ENCODE measurements at regions not wholly inside any gene's neighbourhood (a gene's known extent, or its start where the extent isn't known, plus 50 kb on each side); places are given as distances from the start of the nearest gene placed in this dataset.

DNA sequence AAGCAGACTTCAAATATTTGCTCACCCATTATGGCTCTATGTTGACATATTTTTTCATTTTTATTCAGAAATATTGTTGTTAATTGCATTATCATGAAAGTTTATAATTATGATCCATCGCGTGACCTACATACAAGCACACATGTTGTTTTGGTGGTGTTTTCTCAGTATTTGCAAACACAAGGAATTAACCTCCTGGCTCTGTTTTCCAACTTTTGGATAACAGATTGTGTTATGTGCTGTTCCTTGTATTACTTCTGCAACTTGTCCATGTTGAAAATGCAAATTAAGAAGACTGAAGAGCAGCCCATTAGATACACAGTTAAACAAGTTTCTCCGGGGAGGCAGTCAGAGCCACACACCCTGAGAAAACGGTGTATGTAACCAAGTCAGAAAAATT, 201.2 kb downstream of the SEC23A start:
- H3K27me3 ChIP-seq, result peaks cover 8% of the 10 kb centered on the region
- H3K4me1 ChIP-seq (ENCODE audit: control insufficient read depth in 1 of 2, insufficient read depth in 1 of 2, low read depth in 1 of 2, low read length in 1 of 2), result no peaks in the 10 kb centered on the region
- no peak overlapping the region for H3K4me3 ChIP-seq (ENCODE audit: low read depth in 1 of 2, low read length in 1 of 2)
- TF ChIP-seq, protein P1, sequence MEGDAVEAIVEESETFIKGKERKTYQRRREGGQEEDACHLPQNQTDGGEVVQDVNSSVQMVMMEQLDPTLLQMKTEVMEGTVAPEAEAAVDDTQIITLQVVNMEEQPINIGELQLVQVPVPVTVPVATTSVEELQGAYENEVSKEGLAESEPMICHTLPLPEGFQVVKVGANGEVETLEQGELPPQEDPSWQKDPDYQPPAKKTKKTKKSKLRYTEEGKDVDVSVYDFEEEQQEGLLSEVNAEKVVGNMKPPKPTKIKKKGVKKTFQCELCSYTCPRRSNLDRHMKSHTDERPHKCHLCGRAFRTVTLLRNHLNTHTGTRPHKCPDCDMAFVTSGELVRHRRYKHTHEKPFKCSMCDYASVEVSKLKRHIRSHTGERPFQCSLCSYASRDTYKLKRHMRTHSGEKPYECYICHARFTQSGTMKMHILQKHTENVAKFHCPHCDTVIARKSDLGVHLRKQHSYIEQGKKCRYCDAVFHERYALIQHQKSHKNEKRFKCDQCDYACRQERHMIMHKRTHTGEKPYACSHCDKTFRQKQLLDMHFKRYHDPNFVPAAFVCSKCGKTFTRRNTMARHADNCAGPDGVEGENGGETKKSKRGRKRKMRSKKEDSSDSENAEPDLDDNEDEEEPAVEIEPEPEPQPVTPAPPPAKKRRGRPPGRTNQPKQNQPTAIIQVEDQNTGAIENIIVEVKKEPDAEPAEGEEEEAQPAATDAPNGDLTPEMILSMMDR (IDR thresholded peaks at IDR 0.05), result no peak
- H3K9me3 ChIP-seq, result no peaks in the 10 kb centered on the region
- no peak overlapping the region for H3K27ac ChIP-seq
- H3K36me3 ChIP-seq, result no peaks in the 10 kb centered on the region

DNA sequence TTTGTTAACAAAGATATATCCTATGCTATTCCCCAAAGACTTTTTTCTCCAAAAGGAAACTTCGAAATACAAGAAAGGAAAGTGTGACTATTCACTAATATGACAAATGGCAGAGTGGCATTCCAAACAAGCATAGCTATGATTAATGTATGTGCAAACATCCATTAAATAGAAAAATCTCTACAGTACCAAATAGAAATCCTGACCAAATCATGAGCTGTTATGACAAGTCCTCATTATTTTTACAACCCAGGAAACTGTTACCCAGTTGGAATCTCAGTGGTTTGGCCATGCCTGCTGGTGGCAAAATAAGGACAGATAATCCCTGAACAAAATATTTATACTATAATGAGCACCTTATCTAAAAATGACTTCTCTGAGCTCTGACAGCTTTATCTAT, 202.1 kb downstream of the SEC23A start:
- no peak overlapping the region for H3K4me3 ChIP-seq (ENCODE audit: low read depth in 1 of 2, low read length in 1 of 2)
- H3K27me3 ChIP-seq, result peaks cover 8% of the 10 kb centered on the region
- H3K9me3 ChIP-seq, result no peaks in the 10 kb centered on the region
- H3K4me1 ChIP-seq (ENCODE audit: control insufficient read depth in 1 of 2, insufficient read depth in 1 of 2, low read depth in 1 of 2, low read length in 1 of 2), result no peaks in the 10 kb centered on the region
- no peak overlapping the region for H3K27ac ChIP-seq
- TF ChIP-seq, protein P1 (IDR thresholded peaks at IDR 0.05), result no peak
- no peaks in the 10 kb centered on the region for H3K36me3 ChIP-seq

DNA sequence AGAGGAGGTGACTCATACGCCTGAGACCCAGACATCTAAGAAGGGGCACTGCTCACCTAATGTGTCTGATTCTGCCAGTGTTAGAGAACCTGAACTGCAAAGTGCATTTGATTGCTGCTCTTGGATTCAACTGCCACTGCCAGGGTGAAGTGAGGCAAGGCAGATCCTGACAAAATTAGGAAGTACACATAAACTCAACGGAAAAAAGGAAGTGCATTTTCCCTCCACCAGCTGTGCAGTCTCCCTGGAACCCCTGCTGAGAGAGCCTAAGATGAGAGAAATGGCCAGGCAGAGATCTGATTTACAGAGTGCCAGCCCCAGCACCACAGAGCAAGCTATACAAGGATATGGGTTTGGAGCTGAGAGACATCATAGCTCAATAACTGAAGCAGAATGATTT, 215.3 kb downstream of the SEC23A start:
- Histone ChIP-seq H3K36me3 (no peaks in the 10 kb centered on the region), H3K27me3 (peaks cover 5% of the 10 kb centered on the region), H3K4me1 (ENCODE audit: control insufficient read depth in 1 of 2, insufficient read depth in 1 of 2, low read depth in 1 of 2, low read length in 1 of 2) (peaks cover 0 to 6% of the 10 kb centered on the region in 2 experiments), H3K27ac (no peak overlapping the region), H3K4me3 (ENCODE audit: low read depth in 1 of 2, low read length in 1 of 2) (no peak overlapping the region), H3K9me3 (no peaks in the 10 kb centered on the region)
- TF ChIP-seq, protein P1 (IDR thresholded peaks at IDR 0.05), result no peak

DNA sequence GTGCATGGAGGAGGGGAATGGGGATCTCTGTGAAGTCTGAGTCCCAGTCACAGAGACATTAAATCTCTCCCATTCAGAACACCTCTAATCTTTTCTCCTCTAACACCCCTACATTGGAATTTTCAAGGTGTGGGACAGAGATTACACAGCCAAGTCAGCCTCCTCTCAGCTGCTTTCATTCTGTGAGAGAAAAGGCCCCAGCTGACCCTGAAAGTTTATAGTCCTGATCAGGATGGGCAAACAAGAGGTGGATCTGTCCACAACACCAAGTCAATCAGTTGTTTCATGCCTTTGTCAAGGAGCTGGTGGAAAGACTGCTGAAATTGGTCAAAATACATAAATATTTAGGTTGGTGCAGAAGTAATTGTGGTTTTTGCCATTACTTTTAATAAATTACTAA, 218.9 kb downstream of the SEC23A start:
- TF ChIP-seq, protein P1 (IDR thresholded peaks at IDR 0.05), result no peak
- H3K9me3 ChIP-seq, result no peaks in the 10 kb centered on the region
- no peaks in the 10 kb centered on the region for H3K36me3 ChIP-seq
- no peaks in the 10 kb centered on the region for H3K27me3 ChIP-seq
- H3K4me1 ChIP-seq (ENCODE audit: control insufficient read depth in 1 of 2, insufficient read depth in 1 of 2, low read depth in 1 of 2, low read length in 1 of 2), result peaks cover 0 to 6% of the 10 kb centered on the region in 2 experiments
- H3K4me3 ChIP-seq (ENCODE audit: low read depth in 1 of 2, low read length in 1 of 2), result no peak overlapping the region
- no peak overlapping the region for H3K27ac ChIP-seq

DNA sequence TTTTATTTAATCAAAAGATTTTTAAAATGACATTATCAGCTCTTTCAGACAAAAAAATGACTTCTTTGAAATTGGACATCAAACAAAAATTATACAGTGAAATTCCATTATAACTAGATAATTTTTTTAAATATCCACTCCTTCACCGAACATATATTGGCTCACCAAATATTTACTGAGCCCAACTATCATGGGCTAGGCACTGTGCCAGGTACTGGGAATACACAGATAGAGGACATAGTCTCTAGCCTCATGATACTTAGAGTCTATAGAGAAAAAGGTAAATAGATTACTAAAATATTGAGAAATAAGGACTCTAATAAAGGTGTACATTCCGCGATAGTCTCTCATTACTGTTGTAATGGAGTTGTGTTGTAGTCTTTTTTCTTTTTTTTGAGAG, 219.9 kb downstream of the SEC23A start:
- Histone ChIP-seq H3K4me1 (ENCODE audit: control insufficient read depth in 1 of 2, insufficient read depth in 1 of 2, low read depth in 1 of 2, low read length in 1 of 2) (peaks cover 0 to 9% of the 10 kb centered on the region in 2 experiments), H3K27me3 (no peaks in the 10 kb centered on the region), H3K27ac (no peak overlapping the region), H3K4me3 (ENCODE audit: low read depth in 1 of 2, low read length in 1 of 2) (no peak overlapping the region), H3K9me3 (no peaks in the 10 kb centered on the region), H3K36me3 (no peaks in the 10 kb centered on the region)
- TF ChIP-seq, protein P1 (IDR thresholded peaks at IDR 0.05), result no peak

DNA sequence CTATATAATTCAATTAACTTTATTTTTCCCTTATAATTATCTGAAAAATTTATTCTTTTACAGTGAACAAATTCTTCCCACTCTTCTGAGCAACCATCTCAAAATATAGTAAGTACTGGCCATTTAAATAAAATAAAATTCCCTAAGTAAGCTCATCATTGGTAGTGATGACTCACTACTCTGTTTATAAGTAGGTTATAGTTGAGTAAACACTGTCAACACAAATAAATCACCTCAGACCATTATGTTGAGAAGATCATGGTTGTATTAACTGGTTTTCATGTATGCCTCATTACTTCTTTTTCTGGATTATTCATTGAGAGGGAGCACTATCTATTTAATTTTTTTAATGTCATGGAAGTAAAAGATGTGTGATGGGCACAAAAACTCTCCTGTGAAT, 220.5 kb downstream of the SEC23A start:
- Histone ChIP-seq H3K4me3 (ENCODE audit: low read depth in 1 of 2, low read length in 1 of 2) (no peak overlapping the region), H3K4me1 (ENCODE audit: control insufficient read depth in 1 of 2, insufficient read depth in 1 of 2, low read depth in 1 of 2, low read length in 1 of 2) (peaks cover 0 to 10% of the 10 kb centered on the region in 2 experiments), H3K27me3 (no peaks in the 10 kb centered on the region), H3K27ac (no peak overlapping the region), H3K36me3 (no peaks in the 10 kb centered on the region), H3K9me3 (no peaks in the 10 kb centered on the region)
- TF ChIP-seq, protein P1 (IDR thresholded peaks at IDR 0.05), result no peak

All from neutrophil (primary cell).